H1 (cell line): ENCODE measurements at regions not wholly inside any gene's neighbourhood (a gene's known extent, or its start where the extent isn't known, plus 50 kb on each side); places are given as distances from the start of the nearest gene placed in this dataset.

Source experiments
- EZH2 ChIP-seq: fragments of 200-600 bp; sonication (generic); IDR thresholded peaks from 2 replicates; pipeline ENCODE4 v1.7.1; 2012; ENCODE audit warnings: low read depth, mild to moderate bottlenecking, moderate library complexity, low read length, inconsistent platforms; ENCODE audit not compliant: severe bottlenecking
- SRF ChIP-seq: IDR thresholded peaks from 2 replicates; pipeline ENCODE4 v1.6.1; 2011; ENCODE audit warnings: mild to moderate bottlenecking, low read depth, low read length, moderate library complexity
- TF ChIP-seq, protein P1 (sequence below): IDR thresholded peaks from 2 replicates; pipeline ENCODE4 v1.6.1; 2012; ENCODE audit warnings: low read length, inconsistent platforms

DNA sequence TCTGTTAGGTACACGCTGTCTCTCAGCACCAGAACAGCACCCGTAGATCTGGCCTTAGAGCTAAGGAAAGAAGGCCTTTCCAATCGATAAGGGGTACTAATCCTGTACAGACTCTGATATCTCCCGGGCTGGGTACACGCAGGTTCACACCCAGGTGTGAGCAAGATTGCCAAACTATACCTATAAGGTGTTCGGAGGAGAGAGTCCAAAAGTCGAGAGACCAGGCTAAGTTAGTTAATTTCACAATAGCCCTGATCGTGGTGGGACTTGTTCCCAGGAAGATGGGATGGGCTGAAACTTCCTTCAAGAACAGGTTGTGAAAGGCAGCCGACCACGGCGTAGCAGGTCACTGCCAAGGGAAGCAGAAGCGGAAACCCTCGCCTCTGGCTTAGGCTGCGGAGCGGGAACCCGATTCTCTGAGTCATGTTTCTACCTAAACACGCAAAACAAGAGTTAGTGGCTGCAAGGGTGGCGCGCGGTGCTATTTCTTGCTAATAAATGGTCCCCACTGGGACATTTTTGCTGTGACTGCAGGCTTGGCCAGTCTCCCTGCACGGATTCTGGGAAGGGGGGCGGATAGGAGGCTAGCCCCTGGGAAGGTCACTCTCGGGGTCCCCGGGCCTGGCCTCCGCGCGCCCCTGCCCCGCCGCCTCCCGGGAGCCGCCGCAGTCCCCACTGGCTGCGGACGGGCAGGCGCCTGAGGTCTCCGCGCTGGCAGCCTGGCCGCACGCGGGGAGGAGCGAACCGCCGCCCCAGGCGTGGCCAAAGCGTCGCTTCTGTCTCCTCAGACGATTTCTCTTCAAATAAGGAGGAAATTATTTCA, 75.4 kb upstream of the PDSS1 start (continued):
- TF ChIP-seq, protein P1, sequence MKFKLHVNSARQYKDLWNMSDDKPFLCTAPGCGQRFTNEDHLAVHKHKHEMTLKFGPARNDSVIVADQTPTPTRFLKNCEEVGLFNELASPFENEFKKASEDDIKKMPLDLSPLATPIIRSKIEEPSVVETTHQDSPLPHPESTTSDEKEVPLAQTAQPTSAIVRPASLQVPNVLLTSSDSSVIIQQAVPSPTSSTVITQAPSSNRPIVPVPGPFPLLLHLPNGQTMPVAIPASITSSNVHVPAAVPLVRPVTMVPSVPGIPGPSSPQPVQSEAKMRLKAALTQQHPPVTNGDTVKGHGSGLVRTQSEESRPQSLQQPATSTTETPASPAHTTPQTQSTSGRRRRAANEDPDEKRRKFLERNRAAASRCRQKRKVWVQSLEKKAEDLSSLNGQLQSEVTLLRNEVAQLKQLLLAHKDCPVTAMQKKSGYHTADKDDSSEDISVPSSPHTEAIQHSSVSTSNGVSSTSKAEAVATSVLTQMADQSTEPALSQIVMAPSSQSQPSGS = no peak
- TF ChIP-seq SRF = no peak
- TF ChIP-seq EZH2 = no peak
